Hepatocyte (in vitro differentiated cells): ENCODE measurements at regions not wholly inside any gene's neighbourhood (a gene's known extent, or its start where the extent isn't known, plus 50 kb on each side); places are given as distances from the start of the nearest gene placed in this dataset.

ENCODE experiments used
- DNase-seq: peaks from one replicate; pipeline ENCODE4 v3.0.0-alpha.2; 2016; ENCODE audit warnings: low spot score
- H2AFZ ChIP-seq: fragments of 200-600 bp; sonication (generic); 2 replicates; pipeline ENCODE4 v1.6.0; 2016; ENCODE audit warnings: antibody characterized with exemption, mild to moderate bottlenecking
- H3K27ac ChIP-seq: fragments of 200-600 bp; sonication (generic); 2 replicates; pipeline ENCODE4 v1.5.1; 2016; ENCODE audit warnings: mild to moderate bottlenecking
- H3K27me3 ChIP-seq: fragments of 200-600 bp; sonication (generic); 2 replicates; pipeline ENCODE4 v1.6.1; 2016
- H3K36me3 ChIP-seq: fragments of 200-600 bp; sonication (generic); replicated peaks from 2 replicates; pipeline ENCODE4 v1.5.1; 2016; ENCODE audit warnings: low read depth; ENCODE audit not compliant: insufficient read depth
- H3K4me1 ChIP-seq: fragments of 200-600 bp; sonication (generic); 2 replicates; pipeline ENCODE4 v1.5.1; 2016; ENCODE audit warnings: mild to moderate bottlenecking, moderate library complexity; ENCODE audit not compliant: insufficient read depth
- H3K4me2 ChIP-seq: fragments of 200-600 bp; sonication (generic); 2 replicates; pipeline ENCODE4 v1.6.0; 2016
- H3K4me3 ChIP-seq: fragments of 200-600 bp; sonication (generic); 2 replicates; pipeline ENCODE4 v1.5.1; 2016; ENCODE audit warnings: mild to moderate bottlenecking
- H3K79me2 ChIP-seq: fragments of 200-600 bp; sonication (generic); 2 replicates; pipeline ENCODE4 v1.6.0; 2017; ENCODE audit warnings: mild to moderate bottlenecking
- H3K9me2 ChIP-seq: fragments of 200-600 bp; sonication (generic); replicated peaks from 2 replicates; pipeline ENCODE4 v1.6.0; 2017; ENCODE audit warnings: mild to moderate bottlenecking; ENCODE audit not compliant: insufficient read depth
- H3K9me3 ChIP-seq: fragments of 200-600 bp; sonication (generic); 2 replicates; pipeline ENCODE4 v1.5.1; 2016; ENCODE audit warnings: low read depth, mild to moderate bottlenecking
- H4K20me1 ChIP-seq: fragments of 200-600 bp; sonication (generic); 2 replicates; pipeline ENCODE4 v1.6.0; 2016; ENCODE audit warnings: mild to moderate bottlenecking; ENCODE audit not compliant: insufficient read depth, poor library complexity, severe bottlenecking
- EZH2 ChIP-seq: fragments of 200-600 bp; sonication (generic); IDR thresholded peaks from 2 replicates; pipeline ENCODE4 v1.6.1; 2016; ENCODE audit warnings: antibody characterized with exemption, mild to moderate bottlenecking, borderline replicate concordance
- EZH2phosphoT487 ChIP-seq: fragments of 200-600 bp; sonication (generic); IDR thresholded peaks from one replicate; pipeline ENCODE4 v1.6.1; 2018; ENCODE audit warnings: antibody characterized with exemption, mild to moderate bottlenecking, low read depth, moderate library complexity; ENCODE audit not compliant: unreplicated experiment, severe bottlenecking
- WGBS: methylation state at CpG from one replicate; pipeline ENCODE4 v1.1.6; 2016; ENCODE audit warnings: low lambda C conversion rate; ENCODE audit errors: missing lambda C conversion rate; 5-methylcytosine and 5-hydroxymethylcytosine counted together
- TF ChIP-seq, protein P1 (sequence below): fragments of 200-600 bp; sonication (generic); IDR thresholded peaks from 2 replicates; pipeline ENCODE4 v1.5.1; 2016; ENCODE audit warnings: antibody characterized with exemption, mild to moderate bottlenecking; ENCODE audit not compliant: poor library complexity

- TF ChIP-seq, protein P1, sequence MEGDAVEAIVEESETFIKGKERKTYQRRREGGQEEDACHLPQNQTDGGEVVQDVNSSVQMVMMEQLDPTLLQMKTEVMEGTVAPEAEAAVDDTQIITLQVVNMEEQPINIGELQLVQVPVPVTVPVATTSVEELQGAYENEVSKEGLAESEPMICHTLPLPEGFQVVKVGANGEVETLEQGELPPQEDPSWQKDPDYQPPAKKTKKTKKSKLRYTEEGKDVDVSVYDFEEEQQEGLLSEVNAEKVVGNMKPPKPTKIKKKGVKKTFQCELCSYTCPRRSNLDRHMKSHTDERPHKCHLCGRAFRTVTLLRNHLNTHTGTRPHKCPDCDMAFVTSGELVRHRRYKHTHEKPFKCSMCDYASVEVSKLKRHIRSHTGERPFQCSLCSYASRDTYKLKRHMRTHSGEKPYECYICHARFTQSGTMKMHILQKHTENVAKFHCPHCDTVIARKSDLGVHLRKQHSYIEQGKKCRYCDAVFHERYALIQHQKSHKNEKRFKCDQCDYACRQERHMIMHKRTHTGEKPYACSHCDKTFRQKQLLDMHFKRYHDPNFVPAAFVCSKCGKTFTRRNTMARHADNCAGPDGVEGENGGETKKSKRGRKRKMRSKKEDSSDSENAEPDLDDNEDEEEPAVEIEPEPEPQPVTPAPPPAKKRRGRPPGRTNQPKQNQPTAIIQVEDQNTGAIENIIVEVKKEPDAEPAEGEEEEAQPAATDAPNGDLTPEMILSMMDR = no peak
- TF ChIP-seq EZH2phosphoT487 (no peak), EZH2 (no peak)
- DNase-seq = no peak
- Histone ChIP-seq H3K9me2 (no peaks in the 10 kb centered on the region), H3K4me1 (no peaks in the 10 kb centered on the region), H3K9me3 (no peaks in the 10 kb centered on the region), H3K4me3 (no peak overlapping the region), H3K27me3 (no peaks in the 10 kb centered on the region), H3K36me3 (no peaks in the 10 kb centered on the region), H3K27ac (no peak overlapping the region), H2AFZ (no peak overlapping the region), H3K79me2 (no peaks in the 10 kb centered on the region), H3K4me2 (no peak overlapping the region), H4K20me1 (no peaks in the 10 kb centered on the region)
Observed at GRCh38 chr3:161745741-161746140, 249.1 kb downstream of the OTOL1 start.

GRCh38 chr3:161748049-161748448 lies 251.4 kb downstream of the OTOL1 start:
- TF ChIP-seq, protein P1 = no peak
- no peak for TF ChIP-seq EZH2
- no peak for TF ChIP-seq EZH2phosphoT487
- no peak overlapping the region for H3K4me3 ChIP-seq
- H3K9me2 ChIP-seq = no peaks in the 10 kb centered on the region
- no peak overlapping the region for H3K27ac ChIP-seq
- H4K20me1 ChIP-seq = no peaks in the 10 kb centered on the region
- H3K27me3 ChIP-seq = no peaks in the 10 kb centered on the region
- no peaks in the 10 kb centered on the region for H3K79me2 ChIP-seq
- H3K36me3 ChIP-seq = no peaks in the 10 kb centered on the region
- H2AFZ ChIP-seq = no peak overlapping the region
- no peak for DNase-seq
- no peaks in the 10 kb centered on the region for H3K9me3 ChIP-seq
- no peak overlapping the region for H3K4me2 ChIP-seq
- no peaks in the 10 kb centered on the region for H3K4me1 ChIP-seq

- WGBS = 94% methylated on average over 3 of the region's 3 CpGs
- H3K4me1 ChIP-seq = no peaks in the 10 kb centered on the region
- no peaks in the 10 kb centered on the region for H3K36me3 ChIP-seq
- H3K9me2 ChIP-seq = no peaks in the 10 kb centered on the region
- no peak overlapping the region for H2AFZ ChIP-seq
- no peak overlapping the region for H3K4me3 ChIP-seq
- H3K9me3 ChIP-seq = no peaks in the 10 kb centered on the region
- no peak overlapping the region for H3K4me2 ChIP-seq
- no peaks in the 10 kb centered on the region for H3K79me2 ChIP-seq
- H4K20me1 ChIP-seq = no peaks in the 10 kb centered on the region
- TF ChIP-seq EZH2phosphoT487 = no peak
- TF ChIP-seq EZH2 = no peak
- TF ChIP-seq, protein P1 = no peak
- DNase-seq = no peak
- H3K27ac ChIP-seq = no peak overlapping the region
- H3K27me3 ChIP-seq = no peaks in the 10 kb centered on the region
Observed at GRCh38 chr3:161754420-161755053, 257.9 kb downstream of the OTOL1 start.

DNA sequence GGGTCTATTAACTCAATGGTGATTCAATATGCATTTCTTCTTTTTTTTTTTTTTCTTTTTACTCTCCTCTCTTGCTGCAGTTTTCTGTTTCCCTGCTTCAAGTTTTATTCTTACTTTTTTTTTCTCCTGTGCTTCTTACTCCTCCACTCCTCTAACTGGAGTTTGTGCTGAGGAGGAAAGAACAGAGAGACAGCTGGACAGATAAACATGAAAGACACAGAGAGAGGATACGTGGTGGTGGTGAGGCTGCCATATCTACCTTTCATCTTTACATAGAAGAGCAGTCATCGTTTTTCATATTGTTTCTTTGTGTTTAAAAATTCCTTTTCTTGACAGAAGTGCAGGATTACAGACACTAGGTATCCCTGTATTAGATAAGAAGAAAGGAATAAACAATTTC lies 262.8 kb downstream of the OTOL1 start:
- no peaks in the 10 kb centered on the region for H4K20me1 ChIP-seq
- 70% methylated on average over 2 of the region's 2 CpGs for WGBS
- no peaks in the 10 kb centered on the region for H3K4me1 ChIP-seq

More for the DNA sequence above, 262.8 kb downstream of the OTOL1 start:
- no peak overlapping the region for H3K4me3 ChIP-seq
- H2AFZ ChIP-seq = no peak overlapping the region
- no peak overlapping the region for H3K27ac ChIP-seq
- TF ChIP-seq EZH2 (no peak), EZH2phosphoT487 (no peak)
- TF ChIP-seq, protein P1 = no peak
- no peak for DNase-seq
- no peaks in the 10 kb centered on the region for H3K36me3 ChIP-seq
- no peaks in the 10 kb centered on the region for H3K9me3 ChIP-seq
- no peaks in the 10 kb centered on the region for H3K79me2 ChIP-seq
- H3K4me2 ChIP-seq = no peak overlapping the region
- no peaks in the 10 kb centered on the region for H3K9me2 ChIP-seq
- H3K27me3 ChIP-seq = no peaks in the 10 kb centered on the region
